ENCODE measurements at regions not wholly inside any gene's neighbourhood (a gene's known extent, or its start where the extent isn't known, plus 50 kb on each side); places are given as distances from the start of the nearest gene placed in this dataset.

- no peak for DNase-seq (ENCODE audit: low spot score in 2 of 2)
- FAIRE-seq = no peak
These were observed 2086.5 kb upstream of the C9orf72 start for GRCh38 chr9:29659736-29660135.

- DNase-seq (ENCODE audit: low spot score in 2 of 2) = no peak
These were observed 2095.5 kb upstream of the C9orf72 start for GRCh38 chr9:29668732-29669131.

GRCh38 chr9:29669613-29670012 lies 2096.3 kb upstream of the C9orf72 start:
- no peak for FAIRE-seq

More at GRCh38 chr9:29668732-29669131, 2095.5 kb upstream of the C9orf72 start:
- no peak for FAIRE-seq

GRCh38 chr9:29685531-29685930 lies 2112.2 kb upstream of the C9orf72 start:
- no peak for DNase-seq (ENCODE audit: low spot score in 2 of 2)
- FAIRE-seq = no peak

More at GRCh38 chr9:29669613-29670012, 2096.3 kb upstream of the C9orf72 start:
- no peak for DNase-seq (ENCODE audit: low spot score in 2 of 2)

GRCh38 chr9:29691145-29691544 lies 2117.9 kb upstream of the C9orf72 start:
- no peak for DNase-seq (ENCODE audit: low spot score in 2 of 2)

GRCh38 chr9:29691758-29692407 lies 2118.6 kb upstream of the C9orf72 start:
- no peak for FAIRE-seq
- no peak for DNase-seq (ENCODE audit: low spot score in 2 of 2)

More at GRCh38 chr9:29691145-29691544, 2117.9 kb upstream of the C9orf72 start:
- FAIRE-seq = no peak

GRCh38 chr9:29697011-29697410 lies 2123.7 kb upstream of the C9orf72 start:
- DNase-seq (ENCODE audit: low spot score in 2 of 2) (no peak), FAIRE-seq (no peak)

GRCh38 chr9:29701559-29701958 lies 2128.3 kb upstream of the C9orf72 start:
- DNase-seq (ENCODE audit: low spot score in 2 of 2) (no peak), FAIRE-seq (no peak)

GRCh38 chr9:29701971-29702370 lies 2128.7 kb upstream of the C9orf72 start:
- FAIRE-seq (no peak), DNase-seq (ENCODE audit: low spot score in 2 of 2) (no peak)

GRCh38 chr9:29714860-29715259 lies 2141.6 kb upstream of the C9orf72 start:
- FAIRE-seq (no peak), DNase-seq (ENCODE audit: low spot score in 2 of 2) (no peak)

- no peak for DNase-seq (ENCODE audit: low spot score in 2 of 2)
- no peak for FAIRE-seq
These were observed 2144.3 kb upstream of the C9orf72 start for GRCh38 chr9:29717631-29718030.

GRCh38 chr9:29730163-29730562 lies 2156.9 kb upstream of the C9orf72 start:
- no peak for FAIRE-seq

GRCh38 chr9:29740518-29740917 lies 2167.2 kb upstream of the C9orf72 start:
- no peak for FAIRE-seq
- no peak for DNase-seq (ENCODE audit: low spot score in 2 of 2)

More at GRCh38 chr9:29730163-29730562, 2156.9 kb upstream of the C9orf72 start:
- no peak for DNase-seq (ENCODE audit: low spot score in 2 of 2)

GRCh38 chr9:29741169-29741568 lies 2167.9 kb upstream of the C9orf72 start:
- DNase-seq (ENCODE audit: low spot score in 2 of 2) (no peak), FAIRE-seq (no peak)

GRCh38 chr9:29750062-29750461 lies 2176.8 kb upstream of the C9orf72 start:
- no peak for DNase-seq (ENCODE audit: low spot score in 2 of 2)
- no peak for FAIRE-seq

GRCh38 chr9:29751226-29751625 lies 2177.9 kb upstream of the C9orf72 start:
- DNase-seq (ENCODE audit: low spot score in 2 of 2) = no peak
- no peak for FAIRE-seq

- DNase-seq (ENCODE audit: low spot score in 2 of 2) = no peak
- no peak for FAIRE-seq
These were observed 2180.4 kb upstream of the C9orf72 start for GRCh38 chr9:29753638-29754037.

- DNase-seq (ENCODE audit: low spot score in 2 of 2) (no peak), FAIRE-seq (no peak)
These were observed 2195.7 kb upstream of the C9orf72 start for GRCh38 chr9:29769019-29769418.

- no peak for FAIRE-seq
- no peak for DNase-seq (ENCODE audit: low spot score in 2 of 2)
These were observed 2200.4 kb upstream of the C9orf72 start for GRCh38 chr9:29773676-29774075.

GRCh38 chr9:29775491-29775890 lies 2202.2 kb upstream of the C9orf72 start:
- no peak for FAIRE-seq
- no peak for DNase-seq (ENCODE audit: low spot score in 2 of 2)

- DNase-seq (ENCODE audit: low spot score in 2 of 2) = no peak
- FAIRE-seq = no peak
These were observed 2205.1 kb upstream of the C9orf72 start for GRCh38 chr9:29778281-29778849.

- FAIRE-seq = no peak
- no peak for DNase-seq (ENCODE audit: low spot score in 2 of 2)
These were observed 2220.7 kb upstream of the C9orf72 start for GRCh38 chr9:29793970-29794369.

Data from frontal cortex (tissue), 3 donors.